ENCODE measurements at regions not wholly inside any gene's neighbourhood (a gene's known extent, or its start where the extent isn't known, plus 50 kb on each side); places are given as distances from the start of the nearest gene placed in this dataset.

DNA sequence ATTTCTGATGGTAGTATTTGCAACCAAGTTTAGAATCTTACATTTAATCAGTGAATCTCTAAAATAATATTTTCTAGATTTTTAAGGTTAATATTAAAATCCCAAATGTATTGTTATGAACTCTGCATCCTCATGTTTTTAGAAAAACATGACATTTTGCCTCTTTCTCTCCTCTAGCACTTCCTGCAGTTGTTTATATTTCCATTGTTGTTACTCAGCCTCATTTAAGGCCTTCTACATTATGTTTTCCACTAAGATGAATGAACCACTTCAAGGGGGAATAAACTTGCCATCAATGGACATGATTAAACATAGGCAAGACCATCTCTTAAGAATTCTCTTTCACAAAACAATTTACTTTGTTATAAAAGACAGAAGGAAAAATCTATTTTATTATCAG is 333.5 kb upstream of the IRAK1BP1 start:
- TF ChIP-seq POLR2A (IDR thresholded peaks at IDR 0.05) (no peak), EP300 (IDR thresholded peaks at IDR 0.05) (no peak)
- TF ChIP-seq, protein P1, sequence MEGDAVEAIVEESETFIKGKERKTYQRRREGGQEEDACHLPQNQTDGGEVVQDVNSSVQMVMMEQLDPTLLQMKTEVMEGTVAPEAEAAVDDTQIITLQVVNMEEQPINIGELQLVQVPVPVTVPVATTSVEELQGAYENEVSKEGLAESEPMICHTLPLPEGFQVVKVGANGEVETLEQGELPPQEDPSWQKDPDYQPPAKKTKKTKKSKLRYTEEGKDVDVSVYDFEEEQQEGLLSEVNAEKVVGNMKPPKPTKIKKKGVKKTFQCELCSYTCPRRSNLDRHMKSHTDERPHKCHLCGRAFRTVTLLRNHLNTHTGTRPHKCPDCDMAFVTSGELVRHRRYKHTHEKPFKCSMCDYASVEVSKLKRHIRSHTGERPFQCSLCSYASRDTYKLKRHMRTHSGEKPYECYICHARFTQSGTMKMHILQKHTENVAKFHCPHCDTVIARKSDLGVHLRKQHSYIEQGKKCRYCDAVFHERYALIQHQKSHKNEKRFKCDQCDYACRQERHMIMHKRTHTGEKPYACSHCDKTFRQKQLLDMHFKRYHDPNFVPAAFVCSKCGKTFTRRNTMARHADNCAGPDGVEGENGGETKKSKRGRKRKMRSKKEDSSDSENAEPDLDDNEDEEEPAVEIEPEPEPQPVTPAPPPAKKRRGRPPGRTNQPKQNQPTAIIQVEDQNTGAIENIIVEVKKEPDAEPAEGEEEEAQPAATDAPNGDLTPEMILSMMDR (IDR thresholded peaks at IDR 0.05) = no peak
